ENCODE measurements at regions not wholly inside any gene's neighbourhood (a gene's known extent, or its start where the extent isn't known, plus 50 kb on each side); places are given as distances from the start of the nearest gene placed in this dataset.

DNA sequence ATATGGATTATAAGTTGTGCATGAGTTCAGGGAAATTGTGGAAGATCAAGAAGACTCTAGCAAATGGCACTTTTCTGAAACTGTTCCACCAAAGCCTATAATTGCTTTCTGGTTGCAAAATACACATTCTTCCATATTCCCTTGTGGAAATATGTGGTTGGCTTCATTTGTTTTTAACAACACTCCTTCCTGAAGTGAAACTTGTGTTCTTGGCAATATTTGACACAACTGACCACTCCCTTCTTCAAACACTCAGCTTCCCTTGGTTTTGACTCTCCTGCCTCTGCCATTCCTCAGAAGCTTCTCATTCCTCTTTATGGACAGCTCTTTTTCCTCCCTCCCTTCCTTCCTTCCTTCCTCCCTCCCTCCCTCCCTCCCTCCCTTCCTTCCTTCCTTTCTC lies 192.3 kb downstream of the PMAIP1 start:
- no peaks in the 10 kb centered on the region for H4K20me1 ChIP-seq (replicated peaks in 1 of 2; ENCODE audit: control insufficient read depth in 1 of 2, insufficient read depth in 2 of 2, low read length in 2 of 2)
- H3K9me3 ChIP-seq (ENCODE audit: insufficient read depth in 2 of 2, low read depth in 1 of 2, low read length in 1 of 2): peaks cover 5 to 6% of the 10 kb centered on the region in 2 experiments; a peak in 1 of 4 replicates
- no peaks in the 10 kb centered on the region for H3K36me3 ChIP-seq (ENCODE audit: control insufficient read depth in 2 of 4, insufficient read depth in 4 of 4, low read length in 3 of 4)
- no peak overlapping the region for H3K23ac ChIP-seq (ENCODE audit: insufficient read length)
- TF ChIP-seq CEBPB (IDR thresholded peaks at IDR 0.05; ENCODE audit: low read depth, low read length): no peak
- TF ChIP-seq GABPA (IDR thresholded peaks at IDR 0.05; ENCODE audit: borderline replicate concordance, insufficient read depth, low read length): no peak
- TF ChIP-seq ZNF274 (IDR thresholded peaks at IDR 0.05; ENCODE audit: borderline replicate concordance, extremely low read depth, low read length): no peak
- no peak for TF ChIP-seq MAFK (IDR thresholded peaks at IDR 0.05; ENCODE audit: low read depth, low read length)
- TF ChIP-seq NRF1 (IDR thresholded peaks at IDR 0.05; ENCODE audit: low read depth, low read length): no peak
- no peak for TF ChIP-seq ASH2L (IDR thresholded peaks at IDR 0.05; ENCODE audit: low read length)
- no peak overlapping the region for H2BK15ac ChIP-seq (ENCODE audit: low read length)
- H2BK5ac ChIP-seq (ENCODE audit: low read depth, low read length): no peak overlapping the region
- no peak overlapping the region for H3K4me3 ChIP-seq (ENCODE audit: extremely low read depth in 1 of 4, insufficient read depth in 2 of 4, low read depth in 3 of 4, low read length in 4 of 4)
- no peaks in the 10 kb centered on the region for H3K23me2 ChIP-seq (ENCODE audit: low read depth, low read length)
- H4K5ac ChIP-seq (ENCODE audit: insufficient read length, low read depth, low read length): no peak overlapping the region
- ChIA-PET CTCF (ENCODE audit: partially characterized antibody) (interaction anchor here (2.4 kb wide), 1 partner anchor 97 kb away, joined by 7 read pairs; no protein-coding TSS in a partner anchor), POLR2A (ENCODE audit: partially characterized antibody) (no interaction called here)
- no peak overlapping the region for H3K9ac ChIP-seq (replicated peaks in 1 of 4; ENCODE audit: extremely low read depth in 1 of 4, low read depth in 3 of 4, low read length in 3 of 4)
- H3K14ac ChIP-seq (ENCODE audit: insufficient read length): no peak overlapping the region
- no peak overlapping the region for H3K56ac ChIP-seq (replicated peaks; ENCODE audit: insufficient read length, low read depth, low read length)
- H4K8ac ChIP-seq (ENCODE audit: extremely low read depth, insufficient read depth, low read length): no peak overlapping the region
- FAIRE-seq: no peak
- H3K18ac ChIP-seq (ENCODE audit: extremely low read depth, low read length): no peak overlapping the region
- no peak overlapping the region for H2BK20ac ChIP-seq (ENCODE audit: low read length)
- DNase-seq (ENCODE audit: low read depth in 1 of 2, low spot score in 2 of 2): no peak
- H3K79me2 ChIP-seq (ENCODE audit: control insufficient read depth in 1 of 2, insufficient read depth in 2 of 2, low read length in 2 of 2): no peaks in the 10 kb centered on the region
- H2AK5ac ChIP-seq (ENCODE audit: low read depth, low read length): no peak overlapping the region
- no peaks in the 10 kb centered on the region for H3K79me1 ChIP-seq (ENCODE audit: low read depth, low read length)
- H3K27me3 ChIP-seq (replicated peaks in 1 of 4; ENCODE audit: control insufficient read depth in 3 of 4, extremely low read depth in 1 of 4, insufficient read depth in 3 of 4, low read length in 3 of 4): no peaks in the 10 kb centered on the region
- no peaks in the 10 kb centered on the region for H3K4me1 ChIP-seq (replicated peaks in 1 of 4; ENCODE audit: control insufficient read depth in 3 of 4, insufficient read depth in 4 of 4, low read length in 3 of 4)
- no peak overlapping the region for H3K4me2 ChIP-seq (ENCODE audit: insufficient read depth in 1 of 2, low read depth in 2 of 2, low read length in 2 of 2)
- no peak overlapping the region for H2BK12ac ChIP-seq (ENCODE audit: low read depth, low read length)
- H4K91ac ChIP-seq (replicated peaks; ENCODE audit: insufficient read length, low read length): no peak overlapping the region
- H2AFZ ChIP-seq (ENCODE audit: low read length): no peak overlapping the region
- H3K27ac ChIP-seq (ENCODE audit: low read depth, low read length): no peak overlapping the region
- no peak overlapping the region for H3K4ac ChIP-seq (replicated peaks; ENCODE audit: insufficient read length, low read depth, low read length)
- H2BK120ac ChIP-seq (replicated peaks; ENCODE audit: low read depth, low read length): no peak overlapping the region

Measured in H1 (cell line).